Astrocyte of the hippocampus (primary cell): ENCODE measurements at regions not wholly inside any gene's neighbourhood (a gene's known extent, or its start where the extent isn't known, plus 50 kb on each side); places are given as distances from the start of the nearest gene placed in this dataset.
"Not testable (repeated sequence)": the region's sequence is repeated elsewhere in the genome, so short reads cannot be mapped to it uniquely, and the experiment has no call there.

Experiments used
- DNase-seq: peaks from one replicate; pipeline ENCODE4 v3.0.0; 2011; ENCODE audit warnings: low read depth, low spot score

GRCh38 chr3:116512281-116512680, 67.0 kb upstream of the LSAMP start:
- DNase-seq = no peak

- DNase-seq = no peak
Measured at GRCh38 chr3:116512931-116513330, 67.6 kb upstream of the LSAMP start.

- no peak for DNase-seq
Measured at GRCh38 chr3:116515973-116516372, 70.7 kb upstream of the LSAMP start.

- peak; percentile 18 for DNase-seq
Measured at GRCh38 chr3:116517308-116517707, 72.0 kb upstream of the LSAMP start.

- not testable (repeated sequence) for DNase-seq
Measured at GRCh38 chr3:116519101-116519500, 73.8 kb upstream of the LSAMP start.

GRCh38 chr3:116519823-116520222, 74.5 kb upstream of the LSAMP start:
- not testable (repeated sequence) for DNase-seq

- no peak for DNase-seq
Measured at GRCh38 chr3:116524453-116525210, 79.3 kb upstream of the LSAMP start.

- no peak for DNase-seq
Measured at GRCh38 chr3:116552246-116552645, 107.0 kb upstream of the LSAMP start.

GRCh38 chr3:116553355-116553754, 108.1 kb upstream of the LSAMP start:
- DNase-seq = no peak

GRCh38 chr3:116561529-116561928, 116.2 kb upstream of the LSAMP start:
- DNase-seq = no peak

GRCh38 chr3:116563351-116563750, 118.1 kb upstream of the LSAMP start:
- no peak for DNase-seq

- DNase-seq = no peak
Measured at GRCh38 chr3:116566478-116566960, 121.2 kb upstream of the LSAMP start.

- no peak for DNase-seq
Measured at GRCh38 chr3:116569611-116570010, 124.3 kb upstream of the LSAMP start.

GRCh38 chr3:116579840-116580239, 129.7 kb upstream of the TUSC7 start:
- DNase-seq = peak; percentile 62

- DNase-seq = no peak
Measured at GRCh38 chr3:116586285-116586944, 123.2 kb upstream of the TUSC7 start.

- peak; percentile 25 for DNase-seq
Measured at GRCh38 chr3:116591236-116591635, 118.3 kb upstream of the TUSC7 start.

GRCh38 chr3:116601206-116601605, 108.4 kb upstream of the TUSC7 start:
- DNase-seq = no peak

- DNase-seq = no peak
Measured at GRCh38 chr3:116607205-116607604, 102.4 kb upstream of the TUSC7 start.

GRCh38 chr3:116610124-116610523, 99.5 kb upstream of the TUSC7 start:
- DNase-seq = no peak

GRCh38 chr3:116614795-116615362, 94.7 kb upstream of the TUSC7 start:
- DNase-seq = peak; percentile 14

GRCh38 chr3:116618138-116618537, 91.4 kb upstream of the TUSC7 start:
- no peak for DNase-seq

GRCh38 chr3:116618930-116619329, 90.6 kb upstream of the TUSC7 start:
- no peak for DNase-seq

- peak; percentile 41 for DNase-seq
Measured at GRCh38 chr3:116630494-116630893, 79.1 kb upstream of the TUSC7 start.
